C4-2B (cell line): ENCODE measurements at regions not wholly inside any gene's neighbourhood (a gene's known extent, or its start where the extent isn't known, plus 50 kb on each side); places are given as distances from the start of the nearest gene placed in this dataset.

Experiments
- ZFX ChIP-seq: fragments of 450-650 bp; IDR thresholded peaks from 2 replicates; pipeline ENCODE4 v1.6.1; 2017
- TF ChIP-seq, protein P1 (sequence below): fragments of 450-650 bp; conservative IDR thresholded peaks from 2 replicates; pipeline ENCODE4 v1.5.1; 2017; ENCODE audit warnings: mild to moderate bottlenecking

DNA sequence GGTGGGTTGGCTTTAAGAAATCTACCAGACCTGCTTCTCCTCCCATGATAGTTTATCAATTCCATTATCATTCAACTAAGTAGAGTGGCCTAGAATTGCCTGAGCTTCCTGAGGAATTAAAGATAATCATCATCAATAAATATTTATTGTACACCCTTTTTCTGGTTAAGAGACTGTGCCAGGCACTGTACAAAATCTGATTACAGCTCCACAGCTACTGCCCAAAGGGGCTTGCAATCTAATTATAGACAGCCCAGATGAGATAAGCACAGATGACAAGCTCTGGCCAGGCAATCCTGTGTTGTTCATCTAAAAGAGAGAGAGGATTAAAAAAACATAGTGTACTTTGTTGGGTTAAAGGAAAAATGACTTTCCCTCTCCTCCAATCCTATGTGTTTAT lies 586.4 kb downstream of the GATA3 start:
- TF ChIP-seq, protein P1, sequence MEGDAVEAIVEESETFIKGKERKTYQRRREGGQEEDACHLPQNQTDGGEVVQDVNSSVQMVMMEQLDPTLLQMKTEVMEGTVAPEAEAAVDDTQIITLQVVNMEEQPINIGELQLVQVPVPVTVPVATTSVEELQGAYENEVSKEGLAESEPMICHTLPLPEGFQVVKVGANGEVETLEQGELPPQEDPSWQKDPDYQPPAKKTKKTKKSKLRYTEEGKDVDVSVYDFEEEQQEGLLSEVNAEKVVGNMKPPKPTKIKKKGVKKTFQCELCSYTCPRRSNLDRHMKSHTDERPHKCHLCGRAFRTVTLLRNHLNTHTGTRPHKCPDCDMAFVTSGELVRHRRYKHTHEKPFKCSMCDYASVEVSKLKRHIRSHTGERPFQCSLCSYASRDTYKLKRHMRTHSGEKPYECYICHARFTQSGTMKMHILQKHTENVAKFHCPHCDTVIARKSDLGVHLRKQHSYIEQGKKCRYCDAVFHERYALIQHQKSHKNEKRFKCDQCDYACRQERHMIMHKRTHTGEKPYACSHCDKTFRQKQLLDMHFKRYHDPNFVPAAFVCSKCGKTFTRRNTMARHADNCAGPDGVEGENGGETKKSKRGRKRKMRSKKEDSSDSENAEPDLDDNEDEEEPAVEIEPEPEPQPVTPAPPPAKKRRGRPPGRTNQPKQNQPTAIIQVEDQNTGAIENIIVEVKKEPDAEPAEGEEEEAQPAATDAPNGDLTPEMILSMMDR, result no peak
- no peak for TF ChIP-seq ZFX
